K562 (cell line): ENCODE measurements at regions not wholly inside any gene's neighbourhood (a gene's known extent, or its start where the extent isn't known, plus 50 kb on each side); places are given as distances from the start of the nearest gene placed in this dataset.
A peak's percentile ranks its signal among the peaks of the same experiment; 100 is the strongest.

Experiments used
- ATAC-seq: fragments of 200-7000 bp; cut with Tn5 transposase; 3 replicates; pipeline ENCODE4 v1.9.1; 2020; ENCODE audit warnings: moderate library complexity
- BruUV-seq: library from RNA; stranded (reverse); fragments of 400-500 nt; replicated peaks from 2 replicates; lab custom pipeline; 2021; lab: Mats Ljungman, UMichigan
- CTCF ChIA-PET: fragments of 300-600 bp; formaldehyde crosslinking; extraction: SDS; loops from one replicate; lab custom pipeline; 2021; ENCODE audit warnings: low intra/inter-chr PET ratio; lab: Yijun Ruan, JAX
- POLR2A ChIA-PET: fragments of 300-600, 350-650 bp; sonication (Branson Sonifier 250); formaldehyde crosslinking; extraction: SDS; loops from one replicate; lab custom pipeline; 2021; ENCODE audit warnings: antibody characterized with exemption, inconsistent platforms; lab: Yijun Ruan, JAX
- DNase-seq, 4 experiments: peaks; one replicate each; pipeline versions ENCODE4 v3.0.0 to v3.0.0-alpha.2; 2011 to 2018; ENCODE audit warnings: low spot score in 3 of 4, mixed read lengths in 3 of 4; ENCODE audit errors: extremely low read depth in 1 of 4
- FAIRE-seq: peaks from 2 replicates; lab custom pipeline; 2011; peaks lifted over from hg19 to GRCh38; lab: Jason Lieb, UNC
- H2AFZ ChIP-seq: 2 replicates; pipeline ENCODE4 v1.6.0; 2011; ENCODE audit warnings: low read depth, low read length, control low read depth, inconsistent platforms
- H3K27ac ChIP-seq: fragments of 200-600 bp; 3 replicates; pipeline ENCODE4 v1.8.0; 2011; ENCODE audit warnings: low read depth, mild to moderate bottlenecking, control low read depth, inconsistent platforms, low read length, moderate library complexity, mixed read lengths; ENCODE audit errors: extremely low read depth
- H3K27me3 ChIP-seq, 2 experiments: fragments of 300-600 bp in 1 of 2; 2 replicates in 1 of 2; 3 replicates in 1 of 2; pipeline versions ENCODE4 v1.6.0 to v1.8.0; 2011; ENCODE audit warnings: inconsistent platforms in 2 of 2, low read length in 2 of 2, mild to moderate bottlenecking in 1 of 2, mixed read lengths in 1 of 2, moderate library complexity in 1 of 2; ENCODE audit not compliant: control insufficient read depth in 2 of 2, insufficient read depth in 2 of 2
- H3K36me3 ChIP-seq: fragments of 300-600 bp; 3 replicates; pipeline ENCODE4 v1.8.0; 2011; ENCODE audit warnings: mild to moderate bottlenecking, low read length, inconsistent platforms; ENCODE audit not compliant: control insufficient read depth, insufficient read depth
- H3K4me1 ChIP-seq, 2 experiments: fragments of 200-600 bp in 1 of 2; replicated peaks in 1 of 2; 2 replicates in 1 of 2; 3 replicates in 1 of 2; pipeline versions ENCODE4 v1.5.1 to v1.8.0; 2011; ENCODE audit warnings: inconsistent platforms in 2 of 2, low read length in 2 of 2, mild to moderate bottlenecking in 1 of 2, mixed read lengths in 1 of 2, moderate library complexity in 1 of 2; ENCODE audit not compliant: control insufficient read depth in 2 of 2, insufficient read depth in 2 of 2
- H3K4me2 ChIP-seq: 2 replicates; pipeline ENCODE4 v1.6.1; 2011; ENCODE audit warnings: low read length, control low read depth, inconsistent platforms, mixed read lengths; ENCODE audit not compliant: insufficient read depth
- H3K4me3 ChIP-seq: fragments of 200-600 bp; sonication (generic), shearing (Covaris generic); 2 replicates; pipeline ENCODE4 v1.5.1; 2016; ENCODE audit warnings: control low read depth, inconsistent platforms
- H3K79me2 ChIP-seq: fragments of 200-600 bp; 3 replicates; pipeline ENCODE4 v1.8.0; 2011; ENCODE audit warnings: low read length, inconsistent platforms; ENCODE audit not compliant: control insufficient read depth, insufficient read depth
- H3K9ac ChIP-seq, 2 experiments: 2 replicates each; pipeline versions ENCODE4 v1.6.0 to v1.6.1; 2011; ENCODE audit warnings: low read depth in 2 of 2, low read length in 2 of 2, control low read depth in 1 of 2, inconsistent platforms in 1 of 2, mild to moderate bottlenecking in 1 of 2, mixed read lengths in 1 of 2; ENCODE audit not compliant: insufficient read depth in 1 of 2
- H3K9me1 ChIP-seq: one replicate; pipeline ENCODE4 v1.6.0; 2011; ENCODE audit warnings: inconsistent platforms, mild to moderate bottlenecking, low read length, moderate library complexity; ENCODE audit not compliant: control insufficient read depth, insufficient read depth
- H3K9me3 ChIP-seq: replicated peaks from 2 replicates; pipeline ENCODE4 v1.5.1; 2011; ENCODE audit warnings: low read depth, low read length, inconsistent platforms; ENCODE audit not compliant: control insufficient read depth, insufficient read depth
- H4K20me1 ChIP-seq: replicated peaks from 2 replicates; pipeline ENCODE4 v1.6.1; 2011; ENCODE audit warnings: low read length, inconsistent platforms, mixed read lengths; ENCODE audit not compliant: control insufficient read depth, insufficient read depth
- ARHGAP35 ChIP-seq: fragments of 450-650 bp; IDR thresholded peaks from 2 replicates; pipeline ENCODE4 v1.6.1; 2018; ENCODE audit not compliant: partially characterized antibody
- ARID1B ChIP-seq: fragments of 450-650 bp; IDR thresholded peaks from 2 replicates; pipeline ENCODE4 v1.6.1; 2016; ENCODE audit warnings: antibody characterized with exemption, mild to moderate bottlenecking, inconsistent platforms
- EHMT2 ChIP-seq: fragments of 450-650 bp; IDR thresholded peaks from 2 replicates; pipeline ENCODE4 v1.6.1; 2018; ENCODE audit warnings: antibody characterized with exemption
- ETV6 ChIP-seq, 3 experiments: fragments of 150-350 bp in 1 of 3; sonication (generic) in 1 of 3; formaldehyde crosslinking in 1 of 3; IDR thresholded peaks; 2 replicates each; pipeline versions ENCODE4 v1.6.1 to v1.8.0; 2014 to 2022; ENCODE audit warnings: borderline replicate concordance in 2 of 3, low read depth in 2 of 3, antibody characterized with exemption in 1 of 3, low read length in 1 of 3, mild to moderate bottlenecking in 1 of 3, missing genetic modification reagents in 1 of 3
- GABPB1 ChIP-seq: sonication (generic); formaldehyde crosslinking; IDR thresholded peaks from 2 replicates; pipeline ENCODE4 v1.8.0; 2022; ENCODE audit warnings: mild to moderate bottlenecking, missing genetic modification reagents
- GATAD2B ChIP-seq: fragments of 450-650 bp; IDR thresholded peaks from 2 replicates; pipeline ENCODE4 v1.6.1; 2017; ENCODE audit warnings: mild to moderate bottlenecking, borderline replicate concordance
- HIVEP1 ChIP-seq: fragments of 250-450 bp; sonication (Bioruptor Pico); IDR thresholded peaks from 2 replicates; pipeline ENCODE4 v1.4.0; 2020; ENCODE audit warnings: mild to moderate bottlenecking
- HOXB6 ChIP-seq: fragments of 250-450 bp; sonication (Bioruptor Pico); IDR thresholded peaks from 2 replicates; pipeline ENCODE4 v1.5.1; 2022; ENCODE audit warnings: mild to moderate bottlenecking, borderline replicate concordance
- MAFF ChIP-seq: IDR thresholded peaks from 2 replicates; pipeline ENCODE4 v1.6.1; 2012; ENCODE audit warnings: low read length, improper control_type of control experiment
- MAFG ChIP-seq: fragments of 450-650 bp; conservative IDR thresholded peaks from 2 replicates; pipeline ENCODE4 v1.6.1; 2016; ENCODE audit warnings: missing genetic modification characterization, missing compliant biosample characterization
- MNT ChIP-seq, 2 experiments: fragments of 450-650 bp; conservative IDR thresholded peaks; 2 replicates each; pipeline ENCODE4 v1.6.1; 2017; ENCODE audit warnings: mild to moderate bottlenecking in 2 of 2, moderate library complexity in 2 of 2
- NR0B1 ChIP-seq: fragments of 450-650 bp; IDR thresholded peaks from one replicate; pipeline ENCODE4 v1.6.1; 2018; ENCODE audit warnings: mild to moderate bottlenecking, moderate library complexity; ENCODE audit not compliant: partially characterized antibody
- PCBP2 ChIP-seq: fragments of 200-400 bp; formaldehyde crosslinking; IDR thresholded peaks from 2 replicates; pipeline ENCODE4 v1.6.1; 2018; ENCODE audit warnings: low read length, low read depth, mild to moderate bottlenecking, moderate library complexity; ENCODE audit not compliant: poor library complexity, severe bottlenecking
- POLR2A ChIP-seq: fragments of 450-650 bp; conservative IDR thresholded peaks from 2 replicates; pipeline ENCODE4 v1.6.1; 2016
- ZFP91 ChIP-seq: sonication (generic); formaldehyde crosslinking; IDR thresholded peaks from 2 replicates; pipeline ENCODE4 v1.8.0; 2022; ENCODE audit warnings: mild to moderate bottlenecking, missing genetic modification reagents
- ZKSCAN1 ChIP-seq: fragments of 150-350 bp; IDR thresholded peaks from 2 replicates; pipeline ENCODE4 v1.6.1; 2016; ENCODE audit warnings: low read depth, low read length
- ZNF316 ChIP-seq: fragments of 450-650 bp; IDR thresholded peaks from 2 replicates; pipeline ENCODE4 v1.6.1; 2016
- WGBS: fragments of 100-300 bp; shearing (Covaris generic); methylation state at CpG from one replicate; pipeline ENCODE4 v1.1.6; 2016; ENCODE audit warnings: low coverage, mixed read lengths; ENCODE audit not compliant: insufficient coverage; ENCODE audit errors: missing lambda C conversion rate; 5-methylcytosine and 5-hydroxymethylcytosine counted together
- in situ Hi-C: fragments of 300-500 bp; cut with MboI; formaldehyde crosslinking; loops from 4 replicates; pipeline ENCODE4 v1.15.0; 2018; ENCODE audit warnings: inconsistent platforms, mixed read lengths
- intact Hi-C: fragments of 100-400 bp; cut with micrococcal nuclease; formaldehyde crosslinking; loops from 2 replicates; pipeline ENCODE4 v1.14.2; 2022
- TF ChIP-seq, protein P1 (sequence below): sonication (generic); formaldehyde crosslinking; IDR thresholded peaks from 2 replicates; pipeline ENCODE4 v1.5.0; 2020; ENCODE audit warnings: missing genetic modification reagents

- no peaks in the 10 kb centered on the region for H3K9me1 ChIP-seq
- no peak overlapping the region for H3K27ac ChIP-seq
- no peak overlapping the region for H3K4me2 ChIP-seq
- ChIA-PET POLR2A (no interaction called here), CTCF (no interaction called here)
- in situ Hi-C loops, result no loop called here
- DNase-seq (no peak), FAIRE-seq (no peak), ATAC-seq (no peak)
- H3K79me2 ChIP-seq, result no peaks in the 10 kb centered on the region
- H3K9me3 ChIP-seq, result 0 out of 2 replicates have a peak, but pooled peaks cover 2% of the 10 kb centered on the region
- H4K20me1 ChIP-seq, result no peaks in the 10 kb centered on the region
- intact Hi-C loops, result no loop called here
- BruUV-seq, result no TSS peak
- H3K27me3 ChIP-seq, result no peaks in the 10 kb centered on the region
- H3K4me1 ChIP-seq, result no peaks in the 10 kb centered on the region
- H3K4me3 ChIP-seq, result no peak overlapping the region
- 0% methylated on average over 7 of the region's 7 CpGs for WGBS
- H3K9ac ChIP-seq, result no peak overlapping the region
- H2AFZ ChIP-seq, result no peak overlapping the region
- no peaks in the 10 kb centered on the region for H3K36me3 ChIP-seq
- TF ChIP-seq HIVEP1 (CRISPR knock-in tag) (no peak), ARHGAP35 (no peak), GATAD2B (no peak), EHMT2 (no peak), MAFG (tag) (peak; percentile 84), ZNF316 (peak; percentile 79), PCBP2 (no peak), ZFP91 (CRISPR knock-in tag) (no peak), NR0B1 (no peak), GABPB1 (CRISPR knock-in tag) (no peak), ARID1B (no peak), MNT (conservative IDR thresholded peaks at IDR 0.05) (no peak), MAFF (peak; percentile 90), POLR2A (no peak), HOXB6 (CRISPR knock-in tag) (no peak), ZKSCAN1 (no peak), ETV6 (IDR thresholded peaks at IDR 0.05; ENCODE audit: borderline replicate concordance in 1 of 2, low read depth in 2 of 2, low read length in 1 of 2) (no peak), ETV6 (CRISPR knock-in tag; IDR thresholded peaks at IDR 0.05; ENCODE audit: borderline replicate concordance) (no peak)
- TF ChIP-seq, protein P1, sequence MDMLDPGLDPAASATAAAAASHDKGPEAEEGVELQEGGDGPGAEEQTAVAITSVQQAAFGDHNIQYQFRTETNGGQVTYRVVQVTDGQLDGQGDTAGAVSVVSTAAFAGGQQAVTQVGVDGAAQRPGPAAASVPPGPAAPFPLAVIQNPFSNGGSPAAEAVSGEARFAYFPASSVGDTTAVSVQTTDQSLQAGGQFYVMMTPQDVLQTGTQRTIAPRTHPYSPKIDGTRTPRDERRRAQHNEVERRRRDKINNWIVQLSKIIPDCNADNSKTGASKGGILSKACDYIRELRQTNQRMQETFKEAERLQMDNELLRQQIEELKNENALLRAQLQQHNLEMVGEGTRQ, result no peak
These were observed 826.1 kb downstream of the SEMA5A start for GRCh38 chr5:8719796-8720195.
